H9 (cell line): ENCODE measurements at regions not wholly inside any gene's neighbourhood (a gene's known extent, or its start where the extent isn't known, plus 50 kb on each side); places are given as distances from the start of the nearest gene placed in this dataset.

Experiments used
- DNase-seq: peaks from one replicate; pipeline ENCODE4 v3.0.0-alpha.2; 2017
- H2AFZ ChIP-seq: one replicate; pipeline ENCODE4 v1.6.1; 2013; ENCODE audit warnings: mild to moderate bottlenecking, low read length, control low read depth, moderate library complexity
- H2AK5ac ChIP-seq: 2 replicates; pipeline ENCODE4 v1.6.1; 2013; ENCODE audit warnings: low read length, control low read depth, mixed read lengths; ENCODE audit not compliant: insufficient read length
- H2BK120ac ChIP-seq: one replicate; pipeline ENCODE4 v1.6.1; 2013; ENCODE audit warnings: low read depth, mild to moderate bottlenecking, low read length, control low read depth, inconsistent platforms; ENCODE audit not compliant: poor library complexity, severe bottlenecking
- H2BK12ac ChIP-seq: 2 replicates; pipeline ENCODE4 v1.6.1; 2013; ENCODE audit warnings: low read length, control low read depth, mixed read lengths, low read depth; ENCODE audit not compliant: insufficient read length
- H2BK15ac ChIP-seq: 2 replicates; pipeline ENCODE4 v1.6.1; 2013; ENCODE audit warnings: low read depth, low read length, control low read depth
- H2BK20ac ChIP-seq: one replicate; pipeline ENCODE4 v1.6.1; 2013; ENCODE audit warnings: low read depth, mild to moderate bottlenecking, low read length, control low read depth, inconsistent platforms; ENCODE audit not compliant: poor library complexity, severe bottlenecking
- H2BK5ac ChIP-seq: 2 replicates; pipeline ENCODE4 v1.6.1; 2013; ENCODE audit warnings: low read length, control low read depth, mixed read lengths; ENCODE audit not compliant: insufficient read length
- H3K14ac ChIP-seq: 2 replicates; pipeline ENCODE4 v1.6.1; 2013; ENCODE audit warnings: low read length, control low read depth; ENCODE audit not compliant: insufficient read depth
- H3K18ac ChIP-seq: 2 replicates; pipeline ENCODE4 v1.6.1; 2013; ENCODE audit warnings: low read depth, mild to moderate bottlenecking, mixed read lengths, low read length, control low read depth; ENCODE audit not compliant: insufficient read length
- H3K23ac ChIP-seq: 2 replicates; pipeline ENCODE4 v1.6.1; 2013; ENCODE audit warnings: low read length, control low read depth, mixed read lengths, low read depth; ENCODE audit not compliant: insufficient read length
- H3K23me2 ChIP-seq: 2 replicates; pipeline ENCODE4 v1.6.1; 2013; ENCODE audit warnings: low read depth, mild to moderate bottlenecking, mixed read lengths, low read length, control low read depth; ENCODE audit not compliant: insufficient read length, poor library complexity, severe bottlenecking
- H3K27ac ChIP-seq: 2 replicates; pipeline ENCODE4 v1.5.1; 2013; ENCODE audit warnings: low read length, control low read depth, mixed read lengths, low read depth; ENCODE audit not compliant: insufficient read length
- H3K27me3 ChIP-seq: 2 replicates; pipeline ENCODE4 v1.6.1; 2013; ENCODE audit warnings: low read length, control low read depth, inconsistent platforms; ENCODE audit not compliant: insufficient read depth
- H3K4ac ChIP-seq: 2 replicates; pipeline ENCODE4 v1.6.1; 2013; ENCODE audit warnings: low read depth, mild to moderate bottlenecking, control low read depth, inconsistent platforms, low read length, moderate library complexity
- H3K4me1 ChIP-seq: 2 replicates; pipeline ENCODE4 v1.6.1; 2013; ENCODE audit warnings: low read length, control low read depth, inconsistent platforms; ENCODE audit not compliant: insufficient read depth
- H3K4me2 ChIP-seq: 2 replicates; pipeline ENCODE4 v1.6.1; 2013; ENCODE audit warnings: low read length, control low read depth, mixed read lengths; ENCODE audit not compliant: insufficient read length, insufficient read depth
- H3K56ac ChIP-seq: 2 replicates; pipeline ENCODE4 v1.6.1; 2013; ENCODE audit warnings: low read depth, mild to moderate bottlenecking, mixed read lengths, low read length, control low read depth; ENCODE audit not compliant: insufficient read length
- H3K79me1 ChIP-seq: 2 replicates; pipeline ENCODE4 v1.6.1; 2013; ENCODE audit warnings: low read depth, mild to moderate bottlenecking, moderate library complexity, low read length, control low read depth, inconsistent platforms; ENCODE audit not compliant: insufficient read depth, poor library complexity, severe bottlenecking
- H3K79me2 ChIP-seq: 2 replicates; pipeline ENCODE4 v1.6.1; 2013; ENCODE audit warnings: low read length, control low read depth, inconsistent platforms; ENCODE audit not compliant: insufficient read depth
- H3K9ac ChIP-seq: 2 replicates; pipeline ENCODE4 v1.6.1; 2013; ENCODE audit warnings: low read length, control low read depth, mixed read lengths; ENCODE audit not compliant: insufficient read length; ENCODE audit errors: extremely low read depth
- H3K9me3 ChIP-seq: one replicate; pipeline ENCODE4 v1.6.1; 2013; ENCODE audit warnings: low read depth, low read length, inconsistent platforms; ENCODE audit not compliant: control insufficient read depth
- H3T11ph ChIP-seq: one replicate; pipeline ENCODE4 v1.6.1; 2013; ENCODE audit warnings: mild to moderate bottlenecking, low read length, control low read depth, inconsistent platforms
- H4K20me1 ChIP-seq: one replicate; pipeline ENCODE4 v1.6.1; 2013; ENCODE audit not compliant: control insufficient read depth, insufficient read length, insufficient read depth
- H4K5ac ChIP-seq: 2 replicates; pipeline ENCODE4 v1.6.1; 2013; ENCODE audit warnings: low read depth, mild to moderate bottlenecking, mixed read lengths, low read length, control low read depth; ENCODE audit not compliant: insufficient read length
- H4K8ac ChIP-seq: replicated peaks from 2 replicates; pipeline ENCODE4 v1.6.1; 2013; ENCODE audit warnings: low read length, control low read depth, mixed read lengths, low read depth; ENCODE audit not compliant: insufficient read length
- H4K91ac ChIP-seq: 2 replicates; pipeline ENCODE4 v1.6.1; 2013; ENCODE audit warnings: low read depth, mild to moderate bottlenecking, moderate library complexity, mixed read lengths, low read length, control low read depth; ENCODE audit not compliant: insufficient read length
- H3K27ac Mint-ChIP-seq, 3 experiments: 2 replicates in 2 of 3; 3 replicates in 1 of 3; pipeline ENCODE4 v1.8.0; 2020 to 2021; ENCODE audit warnings: mixed read lengths in 3 of 3, mild to moderate bottlenecking in 1 of 3, moderate library complexity in 1 of 3
- H3K27me3 Mint-ChIP-seq: 2 replicates; pipeline ENCODE4 v1.8.0; 2021; ENCODE audit warnings: low read depth, mild to moderate bottlenecking, moderate library complexity, mixed read lengths
- H3K36me3 Mint-ChIP-seq, 3 experiments: 2 replicates in 2 of 3; 3 replicates in 1 of 3; pipeline ENCODE4 v1.8.0; 2020 to 2021; ENCODE audit warnings: low read depth in 3 of 3, mixed read lengths in 3 of 3; ENCODE audit not compliant: insufficient read depth in 1 of 3
- H3K4me1 Mint-ChIP-seq, 2 experiments: 2 replicates each; pipeline ENCODE4 v1.8.0; 2020; ENCODE audit warnings: mixed read lengths in 2 of 2
- H3K4me3 Mint-ChIP-seq, 2 experiments: 2 replicates in 1 of 2; 3 replicates in 1 of 2; pipeline ENCODE4 v1.8.0; 2020 to 2021; ENCODE audit warnings: mild to moderate bottlenecking in 2 of 2, mixed read lengths in 2 of 2, moderate library complexity in 1 of 2
- H3K9me3 Mint-ChIP-seq, 2 experiments: 2 replicates in 1 of 2; 3 replicates in 1 of 2; pipeline ENCODE4 v1.8.0; 2020; ENCODE audit warnings: mild to moderate bottlenecking in 2 of 2, mixed read lengths in 2 of 2, moderate library complexity in 1 of 2
- CTCF ChIP-seq: fragments of 200-600 bp; sonication (generic); conservative IDR thresholded peaks from 3 replicates; pipeline ENCODE4 v1.8.0; 2021; ENCODE audit warnings: antibody characterized with exemption, mild to moderate bottlenecking
- WGBS: extraction: QIAGEN DNeasy Blood & Tissue Kit; methylation state at CpG from one replicate; pipeline ENCODE4 v1.1.7; 2013; ENCODE audit warnings: missing lambda C conversion rate, low lambda C conversion rate, mixed read lengths; ENCODE audit not compliant: insufficient read length; ENCODE audit errors: extremely low coverage; 5-methylcytosine and 5-hydroxymethylcytosine counted together

DNA sequence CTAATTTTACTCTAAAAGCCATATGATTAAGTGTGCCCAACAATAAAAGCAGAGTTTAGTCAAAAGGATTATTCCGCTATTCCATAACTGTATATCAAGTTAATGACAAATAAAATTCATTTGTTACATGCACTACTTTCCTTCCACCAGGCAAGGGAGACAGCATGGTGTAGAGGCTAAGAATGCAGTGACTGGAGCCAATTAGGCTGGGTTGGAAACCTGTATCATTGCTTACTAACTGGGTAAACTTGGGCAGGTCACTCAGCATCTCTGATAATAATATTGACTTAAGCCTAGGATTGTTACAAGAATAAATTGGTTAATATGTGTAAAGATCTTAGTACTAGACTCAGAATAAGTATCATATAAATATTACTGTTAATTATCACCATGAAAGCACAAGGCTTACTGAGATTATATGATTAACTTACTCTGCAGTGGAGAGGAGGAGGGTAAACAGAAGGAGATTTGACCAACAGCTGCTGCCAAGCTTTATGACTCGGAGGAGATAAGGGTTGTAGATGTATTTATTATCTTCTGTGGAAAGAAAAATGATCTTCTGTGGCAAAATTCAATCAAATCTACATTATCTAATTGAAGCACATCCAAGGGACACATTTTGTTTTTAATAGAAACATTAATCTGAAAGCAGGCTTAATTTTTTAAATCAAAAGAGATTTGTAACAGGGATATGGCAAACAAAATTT, 1459.9 kb downstream of the GRIK2 start:
- H3K4ac ChIP-seq, result no peak overlapping the region
- H3K14ac ChIP-seq, result no peak overlapping the region
- no peak overlapping the region for H2AFZ ChIP-seq
- H2BK120ac ChIP-seq, result no peak overlapping the region
- no peak for DNase-seq
- no peaks in the 10 kb centered on the region for H4K20me1 ChIP-seq
- H3K23ac ChIP-seq, result no peak overlapping the region
- no peaks in the 10 kb centered on the region for H3K36me3 Mint-ChIP-seq
- no peak overlapping the region for H2BK5ac ChIP-seq
- no peaks in the 10 kb centered on the region for H3K4me1 ChIP-seq
- no peaks in the 10 kb centered on the region for H3K27me3 ChIP-seq
- no peak overlapping the region for H2AK5ac ChIP-seq
- H2BK20ac ChIP-seq, result no peak overlapping the region
- H2BK15ac ChIP-seq, result no peak overlapping the region
- H3K56ac ChIP-seq, result no peak overlapping the region
- no peak for TF ChIP-seq CTCF
- H4K91ac ChIP-seq, result no peak overlapping the region
- no peak overlapping the region for H3K9ac ChIP-seq
- no peaks in the 10 kb centered on the region for H3K79me2 ChIP-seq
- H3K4me1 Mint-ChIP-seq, result peaks cover 4 to 7% of the 10 kb centered on the region in 2 experiments
- H3K18ac ChIP-seq, result no peak overlapping the region
- no peak overlapping the region for H3K27ac ChIP-seq
- no peak overlapping the region for H2BK12ac ChIP-seq
- no peaks in the 10 kb centered on the region for H3K9me3 ChIP-seq
- no peak overlapping the region for H3K4me3 Mint-ChIP-seq
- no peak overlapping the region for H3K4me2 ChIP-seq
- H3K27me3 Mint-ChIP-seq, result no peaks in the 10 kb centered on the region
- H3K23me2 ChIP-seq, result no peaks in the 10 kb centered on the region
- H3K27ac Mint-ChIP-seq, result no peak overlapping the region; a peak in 1 of 7 replicates
- no peaks in the 10 kb centered on the region for H3K9me3 Mint-ChIP-seq
- no CpG with 5 or more reads among the region's 2 CpGs for WGBS
- H3K79me1 ChIP-seq, result no peaks in the 10 kb centered on the region
- H4K5ac ChIP-seq, result no peak overlapping the region
- H4K8ac ChIP-seq, result no peak overlapping the region
- H3T11ph ChIP-seq, result no peak overlapping the region
